Peyer's patch (tissue), 4 donors: ENCODE measurements at regions not wholly inside any gene's neighbourhood (a gene's known extent, or its start where the extent isn't known, plus 50 kb on each side); places are given as distances from the start of the nearest gene placed in this dataset.

Experiments used
- CTCF ChIP-seq, 6 experiments: fragments of 450-650 bp in 4 of 6; fragments of 200-600 bp in 2 of 6; sonication (generic) in 1 of 6; IDR thresholded peaks; one replicate each; pipeline ENCODE4 v1.5.1; 2017 to 2019; ENCODE audit warnings: antibody characterized with exemption in 6 of 6, mild to moderate bottlenecking in 3 of 6, moderate library complexity in 1 of 6
- POLR2A ChIP-seq, 2 donors: fragments of 450-650 bp; IDR thresholded peaks; one replicate each; pipeline ENCODE4 v1.5.1; 2017; ENCODE audit warnings: antibody characterized with exemption in 2 of 2, mild to moderate bottlenecking in 2 of 2, moderate library complexity in 2 of 2

- TF ChIP-seq CTCF (IDR thresholded peaks at IDR 0.05) = no peak
- no peak for TF ChIP-seq POLR2A (IDR thresholded peaks at IDR 0.05)
Observed at GRCh38 chr12:97368462-97369163, 94.0 kb upstream of the RMST start.
